ENCODE measurements at regions not wholly inside any gene's neighbourhood (a gene's known extent, or its start where the extent isn't known, plus 50 kb on each side); places are given as distances from the start of the nearest gene placed in this dataset.

GRCh38 chr22:27242917-27243589 is 558.5 kb downstream of the MN1 start:
- H3K9me3 Mint-ChIP-seq (ENCODE audit: unreplicated experiment): peaks cover 2% of the 10 kb centered on the region
- H3K9me3 ChIP-seq (ENCODE audit: insufficient read depth, low read depth, low read length): peaks cover 3% of the 10 kb centered on the region
- FAIRE-seq (no peak), DNase-seq (ENCODE audit: low read depth) (no peak)
- no peaks in the 10 kb centered on the region for H3K79me2 ChIP-seq (ENCODE audit: insufficient read depth, low read length)
- H3K27me3 Mint-ChIP-seq (ENCODE audit: low read depth, unreplicated experiment): peaks cover 2% of the 10 kb centered on the region
- H3K4me1 ChIP-seq (ENCODE audit: insufficient read depth, low read length): peaks cover 32% of the 10 kb centered on the region
- no peak overlapping the region for H3K4me3 ChIP-seq (ENCODE audit: insufficient read depth, low read depth, low read length)
- H3K27ac ChIP-seq (ENCODE audit: low read depth, low read length): peak overlapping the region; percentile 73
- no peaks in the 10 kb centered on the region for H3K36me3 ChIP-seq (ENCODE audit: insufficient read depth, low read length)
- TF ChIP-seq EZH2 (IDR thresholded peaks at IDR 0.05; ENCODE audit: insufficient read depth, low read length) (no peak), CTCF (IDR thresholded peaks at IDR 0.05; ENCODE audit: insufficient read depth, low read depth, low read length) (no peak)
- peaks cover 2% of the 10 kb centered on the region for H3K36me3 Mint-ChIP-seq (ENCODE audit: low read depth, unreplicated experiment)
- H3K4me3 Mint-ChIP-seq (ENCODE audit: unreplicated experiment): no peak overlapping the region
- H3K9ac ChIP-seq (ENCODE audit: low read length): peak overlapping the region; percentile 58
- no peak overlapping the region for H2AFZ ChIP-seq (ENCODE audit: low read depth, low read length)
- H3K4me1 Mint-ChIP-seq (ENCODE audit: low read depth, unreplicated experiment): peaks cover 24% of the 10 kb centered on the region
- H3K27ac Mint-ChIP-seq (ENCODE audit: unreplicated experiment): no peak overlapping the region
- no peaks in the 10 kb centered on the region for H3K27me3 ChIP-seq (ENCODE audit: insufficient read depth, low read length)
- H3K4me2 ChIP-seq (ENCODE audit: low read length): no peak overlapping the region
- H4K20me1 ChIP-seq (ENCODE audit: insufficient read depth, low read length): no peaks in the 10 kb centered on the region

GRCh38 chr22:27244328-27244727 is 557.2 kb downstream of the MN1 start:
- H3K27me3 ChIP-seq (ENCODE audit: insufficient read depth, low read length): no peaks in the 10 kb centered on the region
- no peak overlapping the region for H3K4me2 ChIP-seq (ENCODE audit: low read length)
- peaks cover 2% of the 10 kb centered on the region for H3K27me3 Mint-ChIP-seq (ENCODE audit: low read depth, unreplicated experiment)
- peaks cover 20% of the 10 kb centered on the region for H3K4me1 Mint-ChIP-seq (ENCODE audit: low read depth, unreplicated experiment)
- H3K27ac Mint-ChIP-seq (ENCODE audit: unreplicated experiment): no peak overlapping the region
- peaks cover 2% of the 10 kb centered on the region for H3K9me3 Mint-ChIP-seq (ENCODE audit: unreplicated experiment)
- H3K9me3 ChIP-seq (ENCODE audit: insufficient read depth, low read depth, low read length): peaks cover 3% of the 10 kb centered on the region
- TF ChIP-seq CTCF (IDR thresholded peaks at IDR 0.05; ENCODE audit: insufficient read depth, low read depth, low read length) (no peak), EZH2 (IDR thresholded peaks at IDR 0.05; ENCODE audit: insufficient read depth, low read length) (no peak)
- H3K79me2 ChIP-seq (ENCODE audit: insufficient read depth, low read length): no peaks in the 10 kb centered on the region
- no peak overlapping the region for H3K27ac ChIP-seq (ENCODE audit: low read depth, low read length)
- no peak overlapping the region for H3K9ac ChIP-seq (ENCODE audit: low read length)
- no peaks in the 10 kb centered on the region for H3K36me3 ChIP-seq (ENCODE audit: insufficient read depth, low read length)
- peaks cover 2% of the 10 kb centered on the region for H3K36me3 Mint-ChIP-seq (ENCODE audit: low read depth, unreplicated experiment)
- no peak overlapping the region for H3K4me3 ChIP-seq (ENCODE audit: insufficient read depth, low read depth, low read length)
- H4K20me1 ChIP-seq (ENCODE audit: insufficient read depth, low read length): no peaks in the 10 kb centered on the region
- FAIRE-seq (no peak), DNase-seq (ENCODE audit: low read depth) (no peak)
- H3K4me1 ChIP-seq (ENCODE audit: insufficient read depth, low read length): peaks cover 27% of the 10 kb centered on the region
- no peak overlapping the region for H3K4me3 Mint-ChIP-seq (ENCODE audit: unreplicated experiment)
- no peak overlapping the region for H2AFZ ChIP-seq (ENCODE audit: low read depth, low read length)

GRCh38 chr22:27245056-27245455 is 556.5 kb downstream of the MN1 start:
- no peak overlapping the region for H3K4me2 ChIP-seq (ENCODE audit: low read length)
- H3K27ac ChIP-seq (ENCODE audit: low read depth, low read length): no peak overlapping the region
- peaks cover 14% of the 10 kb centered on the region for H3K4me1 Mint-ChIP-seq (ENCODE audit: low read depth, unreplicated experiment)
- no peaks in the 10 kb centered on the region for H3K27me3 ChIP-seq (ENCODE audit: insufficient read depth, low read length)
- no peak overlapping the region for H3K27ac Mint-ChIP-seq (ENCODE audit: unreplicated experiment)
- peaks cover 2% of the 10 kb centered on the region for H3K27me3 Mint-ChIP-seq (ENCODE audit: low read depth, unreplicated experiment)
- H3K4me3 ChIP-seq (ENCODE audit: insufficient read depth, low read depth, low read length): no peak overlapping the region
- DNase-seq (ENCODE audit: low read depth) (no peak), FAIRE-seq (no peak)
- no peak overlapping the region for H3K9ac ChIP-seq (ENCODE audit: low read length)
- peaks cover 20% of the 10 kb centered on the region for H3K4me1 ChIP-seq (ENCODE audit: insufficient read depth, low read length)
- H3K36me3 Mint-ChIP-seq (ENCODE audit: low read depth, unreplicated experiment): no peaks in the 10 kb centered on the region
- TF ChIP-seq CTCF (IDR thresholded peaks at IDR 0.05; ENCODE audit: insufficient read depth, low read depth, low read length) (no peak), EZH2 (IDR thresholded peaks at IDR 0.05; ENCODE audit: insufficient read depth, low read length) (no peak)
- H3K79me2 ChIP-seq (ENCODE audit: insufficient read depth, low read length): no peaks in the 10 kb centered on the region
- H4K20me1 ChIP-seq (ENCODE audit: insufficient read depth, low read length): no peaks in the 10 kb centered on the region
- no peak overlapping the region for H3K4me3 Mint-ChIP-seq (ENCODE audit: unreplicated experiment)
- H3K36me3 ChIP-seq (ENCODE audit: insufficient read depth, low read length): no peaks in the 10 kb centered on the region
- peaks cover 2% of the 10 kb centered on the region for H3K9me3 Mint-ChIP-seq (ENCODE audit: unreplicated experiment)
- H2AFZ ChIP-seq (ENCODE audit: low read depth, low read length): no peak overlapping the region
- peaks cover 3% of the 10 kb centered on the region for H3K9me3 ChIP-seq (ENCODE audit: insufficient read depth, low read depth, low read length)

All from astrocyte (in vitro differentiated cells and primary cell).